Epidermal melanocyte (primary cell): ENCODE measurements at regions not wholly inside any gene's neighbourhood (a gene's known extent, or its start where the extent isn't known, plus 50 kb on each side); places are given as distances from the start of the nearest gene placed in this dataset.
"Not testable (repeated sequence)": the region's sequence is repeated elsewhere in the genome, so short reads cannot be mapped to it uniquely, and the experiment has no call there.

Source experiments
- DNase-seq: peaks from one replicate; pipeline ENCODE4 v3.0.0; 2011; ENCODE audit warnings: low spot score; ENCODE audit not compliant: insufficient read length

- DNase-seq = no peak
Measured at GRCh38 chr1:199593475-199593874, 434.0 kb upstream of the NR5A2 start.

GRCh38 chr1:199596448-199596847, 431.1 kb upstream of the NR5A2 start:
- not testable (repeated sequence) for DNase-seq

- no peak for DNase-seq
Measured at GRCh38 chr1:199597152-199597551, 430.4 kb upstream of the NR5A2 start.

GRCh38 chr1:199608414-199608813, 419.1 kb upstream of the NR5A2 start:
- no peak for DNase-seq

GRCh38 chr1:199612976-199613774, 414.3 kb upstream of the NR5A2 start:
- DNase-seq = no peak

- DNase-seq = no peak
Measured at GRCh38 chr1:199616947-199617346, 410.6 kb upstream of the NR5A2 start.

GRCh38 chr1:199619223-199619622, 408.3 kb upstream of the NR5A2 start:
- DNase-seq = no peak

- not testable (repeated sequence) for DNase-seq
Measured at GRCh38 chr1:199626228-199626627, 401.3 kb upstream of the NR5A2 start.

- no peak for DNase-seq
Measured at GRCh38 chr1:199629624-199630023, 397.9 kb upstream of the NR5A2 start.

- no peak for DNase-seq
Measured at GRCh38 chr1:199639453-199639852, 388.1 kb upstream of the NR5A2 start.

GRCh38 chr1:199641531-199641930, 386.0 kb upstream of the NR5A2 start:
- DNase-seq = no peak

- no peak for DNase-seq
Measured at GRCh38 chr1:199644912-199645311, 382.6 kb upstream of the NR5A2 start.

GRCh38 chr1:199646761-199647160, 380.7 kb upstream of the NR5A2 start:
- DNase-seq = no peak

- DNase-seq = no peak
Measured at GRCh38 chr1:199657449-199657848, 370.1 kb upstream of the NR5A2 start.

- no peak for DNase-seq
Measured at GRCh38 chr1:199660071-199660470, 367.4 kb upstream of the NR5A2 start.

GRCh38 chr1:199665371-199665770, 362.1 kb upstream of the NR5A2 start:
- no peak for DNase-seq

GRCh38 chr1:199667089-199667488, 360.4 kb upstream of the NR5A2 start:
- DNase-seq = no peak

- DNase-seq = no peak
Measured at GRCh38 chr1:199669916-199670315, 357.6 kb upstream of the NR5A2 start.

GRCh38 chr1:199671684-199672083, 355.8 kb upstream of the NR5A2 start:
- no peak for DNase-seq

GRCh38 chr1:199675937-199676336, 351.6 kb upstream of the NR5A2 start:
- DNase-seq = no peak

GRCh38 chr1:199678771-199679170, 348.7 kb upstream of the NR5A2 start:
- DNase-seq = no peak

GRCh38 chr1:199682081-199682480, 345.4 kb upstream of the NR5A2 start:
- no peak for DNase-seq

GRCh38 chr1:199684686-199685273, 342.7 kb upstream of the NR5A2 start:
- DNase-seq = peak; percentile 31
